OCI-LY7 (cell line): ENCODE measurements at regions not wholly inside any gene's neighbourhood (a gene's known extent, or its start where the extent isn't known, plus 50 kb on each side); places are given as distances from the start of the nearest gene placed in this dataset.

ENCODE experiments used
- CTCF ChIP-seq: fragments of 200-600 bp; sonication (generic); conservative IDR thresholded peaks from 2 replicates; pipeline ENCODE4 v1.5.1; 2014; ENCODE audit warnings: mild to moderate bottlenecking, antibody characterized with exemption, low read length, moderate library complexity, mixed read lengths
- EZH2phosphoT487 ChIP-seq: fragments of 200-600 bp; sonication (generic); IDR thresholded peaks from 2 replicates; pipeline ENCODE4 v1.6.1; 2018; ENCODE audit warnings: low read depth, borderline replicate concordance, mild to moderate bottlenecking, mixed run types, antibody characterized with exemption, low read length, moderate library complexity, mixed read lengths

- no peak for TF ChIP-seq CTCF
- no peak for TF ChIP-seq EZH2phosphoT487
Measured at GRCh38 chr13:89470901-89471300, 1799.7 kb downstream of the SLITRK5 start.
